GM12864 (cell line): ENCODE measurements at regions not wholly inside any gene's neighbourhood (a gene's known extent, or its start where the extent isn't known, plus 50 kb on each side); places are given as distances from the start of the nearest gene placed in this dataset.

Experiments used
- DNase-seq: peaks from one replicate; pipeline ENCODE4 v3.0.0-alpha.2; 2011; ENCODE audit warnings: low read depth
- H3K4me3 ChIP-seq: 2 replicates; pipeline ENCODE4 v1.5.1; 2011; ENCODE audit warnings: mild to moderate bottlenecking, low read depth, low read length, control low read depth
- TF ChIP-seq, protein P1 (sequence below): IDR thresholded peaks from 2 replicates; pipeline ENCODE4 v1.5.1; 2011; ENCODE audit warnings: low read depth, mild to moderate bottlenecking, moderate library complexity, low read length, control low read depth, inconsistent platforms; ENCODE audit errors: missing control alignments

DNA sequence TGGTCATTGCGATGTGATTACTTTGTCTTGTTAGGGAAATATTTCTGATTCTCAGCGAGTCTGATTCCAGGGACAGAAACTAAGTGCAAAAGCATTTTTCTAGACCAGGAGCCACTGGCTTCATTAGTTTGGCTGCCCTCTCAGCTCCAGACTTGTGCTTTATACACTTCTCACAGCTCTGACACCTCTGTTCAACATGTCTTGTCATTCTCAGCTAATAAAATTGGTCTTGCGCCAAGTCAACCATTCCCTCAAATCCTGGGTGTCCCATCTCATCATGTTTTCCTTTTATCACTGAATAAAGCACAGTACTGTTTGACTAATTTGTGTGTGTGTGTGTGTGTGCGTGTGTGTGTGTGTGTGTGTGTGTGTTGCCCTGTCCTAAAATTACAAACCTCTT is 215.5 kb upstream of the EPHA4 start:
- no peak for DNase-seq
- H3K4me3 ChIP-seq: no peak overlapping the region
- TF ChIP-seq, protein P1, sequence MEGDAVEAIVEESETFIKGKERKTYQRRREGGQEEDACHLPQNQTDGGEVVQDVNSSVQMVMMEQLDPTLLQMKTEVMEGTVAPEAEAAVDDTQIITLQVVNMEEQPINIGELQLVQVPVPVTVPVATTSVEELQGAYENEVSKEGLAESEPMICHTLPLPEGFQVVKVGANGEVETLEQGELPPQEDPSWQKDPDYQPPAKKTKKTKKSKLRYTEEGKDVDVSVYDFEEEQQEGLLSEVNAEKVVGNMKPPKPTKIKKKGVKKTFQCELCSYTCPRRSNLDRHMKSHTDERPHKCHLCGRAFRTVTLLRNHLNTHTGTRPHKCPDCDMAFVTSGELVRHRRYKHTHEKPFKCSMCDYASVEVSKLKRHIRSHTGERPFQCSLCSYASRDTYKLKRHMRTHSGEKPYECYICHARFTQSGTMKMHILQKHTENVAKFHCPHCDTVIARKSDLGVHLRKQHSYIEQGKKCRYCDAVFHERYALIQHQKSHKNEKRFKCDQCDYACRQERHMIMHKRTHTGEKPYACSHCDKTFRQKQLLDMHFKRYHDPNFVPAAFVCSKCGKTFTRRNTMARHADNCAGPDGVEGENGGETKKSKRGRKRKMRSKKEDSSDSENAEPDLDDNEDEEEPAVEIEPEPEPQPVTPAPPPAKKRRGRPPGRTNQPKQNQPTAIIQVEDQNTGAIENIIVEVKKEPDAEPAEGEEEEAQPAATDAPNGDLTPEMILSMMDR: no peak

DNA sequence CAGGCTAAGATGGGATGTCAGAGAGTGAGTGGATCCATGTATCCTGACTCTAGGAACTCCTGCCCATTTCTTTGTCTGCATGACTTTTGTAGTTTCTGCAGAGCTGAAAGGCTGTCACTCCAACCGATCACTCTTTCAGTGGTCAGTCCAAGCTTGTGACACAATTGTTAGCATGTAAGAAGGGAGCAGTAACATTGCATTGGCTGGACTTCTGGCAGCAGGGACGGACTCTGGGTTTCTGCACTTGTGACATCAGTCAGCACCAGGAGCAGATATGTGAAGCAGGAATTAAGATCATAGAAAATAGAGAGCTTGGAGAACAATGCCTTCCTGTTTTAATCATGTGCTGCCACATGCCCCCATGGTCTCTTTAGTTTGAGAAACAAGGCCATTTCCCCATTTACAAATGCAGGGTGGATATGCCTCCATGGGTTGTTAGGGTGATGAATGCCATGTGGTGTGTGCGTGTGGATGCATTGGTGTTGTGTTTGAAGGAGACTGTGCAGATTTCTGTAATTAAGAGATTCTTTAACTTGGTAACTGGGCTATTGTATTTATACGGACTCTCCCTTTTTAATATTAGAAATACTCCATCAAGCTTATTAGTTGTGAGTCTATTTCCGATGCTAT is 214.3 kb upstream of the EPHA4 start:
- H3K4me3 ChIP-seq: no peak overlapping the region
- no peak for DNase-seq
- TF ChIP-seq, protein P1: no peak

DNA sequence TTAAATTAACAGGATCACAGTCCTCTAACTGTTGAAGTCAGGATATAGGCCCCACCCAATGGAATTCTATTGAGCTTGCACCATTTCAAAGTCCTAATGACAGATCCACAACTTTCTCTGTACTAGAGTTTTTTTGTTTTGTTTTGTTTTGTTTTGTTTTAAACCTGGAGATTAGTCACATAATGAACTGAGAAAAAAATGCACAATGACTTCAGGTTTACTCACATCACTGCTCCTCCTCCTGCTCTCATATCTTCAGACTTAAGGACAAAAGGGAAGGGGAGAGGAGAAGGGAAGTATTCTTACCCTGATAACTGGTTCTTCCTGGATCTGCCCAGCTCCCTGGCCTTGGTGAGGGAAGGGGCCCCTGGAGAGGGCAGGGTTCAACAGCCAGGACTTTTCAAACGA is 208.2 kb upstream of the EPHA4 start:
- no peak for DNase-seq
- H3K4me3 ChIP-seq: no peak overlapping the region
- TF ChIP-seq, protein P1: no peak

DNA sequence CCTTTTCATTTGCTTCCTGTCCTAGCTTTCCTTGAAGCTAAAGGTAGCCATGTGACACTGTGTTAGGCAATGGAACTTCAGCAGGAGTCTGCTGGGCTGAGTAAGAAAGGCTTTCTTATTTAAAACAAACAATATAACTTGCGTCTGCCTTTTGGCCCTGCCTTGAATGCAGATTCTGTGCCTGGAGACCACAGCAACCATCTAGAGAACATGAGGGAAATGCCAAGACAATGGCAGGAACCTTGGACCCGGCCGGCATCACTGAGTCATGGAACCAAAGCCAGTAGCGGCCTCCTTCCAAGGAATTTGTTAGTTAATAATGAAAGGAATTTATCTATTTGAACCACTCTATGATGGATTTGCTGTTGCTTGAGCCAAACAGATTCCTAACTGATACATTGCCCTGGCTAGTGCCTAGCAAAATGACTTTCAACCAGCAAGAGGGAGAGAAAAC is 207.5 kb upstream of the EPHA4 start:
- TF ChIP-seq, protein P1: no peak
- H3K4me3 ChIP-seq: no peak overlapping the region
- DNase-seq: no peak

DNA sequence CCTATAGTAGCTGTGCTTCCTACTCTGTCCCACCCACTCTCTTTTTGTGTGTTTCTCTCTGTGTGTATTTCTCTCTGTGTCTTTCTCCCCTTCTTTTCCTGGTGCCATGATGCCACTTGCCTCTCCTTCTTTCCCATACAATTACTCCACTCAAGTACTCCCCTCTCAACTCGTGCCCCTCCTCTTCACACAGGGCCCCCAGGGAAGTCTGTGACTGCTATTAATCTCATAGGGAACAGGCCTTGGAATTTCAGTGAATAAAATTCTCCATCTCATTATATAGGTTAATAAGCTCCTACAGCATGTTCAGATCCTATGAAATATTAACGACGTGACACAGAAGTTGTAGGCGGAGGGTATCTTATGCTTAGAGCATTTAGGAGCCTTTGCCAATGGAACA is 205.9 kb upstream of the EPHA4 start:
- TF ChIP-seq, protein P1: no peak
- DNase-seq: no peak
- no peak overlapping the region for H3K4me3 ChIP-seq

DNA sequence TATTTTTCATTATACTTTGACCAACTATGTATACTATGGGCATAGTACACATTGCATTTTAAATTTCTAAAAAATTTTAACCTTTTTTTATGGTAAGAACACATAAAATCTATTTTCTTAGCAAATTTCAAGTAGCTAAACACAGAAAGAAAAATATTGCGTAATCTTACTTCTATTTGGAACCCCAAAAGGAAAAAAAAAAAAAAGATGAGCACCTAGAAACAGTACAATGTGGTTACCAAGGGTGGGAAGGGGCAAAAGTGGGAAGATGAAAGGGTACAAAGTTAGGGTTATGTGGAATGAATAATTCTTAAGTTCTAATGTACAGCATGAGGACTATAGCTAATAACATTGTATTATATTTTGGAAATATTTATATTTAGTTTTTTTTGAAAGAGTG is 205.0 kb upstream of the EPHA4 start:
- TF ChIP-seq, protein P1: no peak
- no peak for DNase-seq
- H3K4me3 ChIP-seq: no peak overlapping the region

DNA sequence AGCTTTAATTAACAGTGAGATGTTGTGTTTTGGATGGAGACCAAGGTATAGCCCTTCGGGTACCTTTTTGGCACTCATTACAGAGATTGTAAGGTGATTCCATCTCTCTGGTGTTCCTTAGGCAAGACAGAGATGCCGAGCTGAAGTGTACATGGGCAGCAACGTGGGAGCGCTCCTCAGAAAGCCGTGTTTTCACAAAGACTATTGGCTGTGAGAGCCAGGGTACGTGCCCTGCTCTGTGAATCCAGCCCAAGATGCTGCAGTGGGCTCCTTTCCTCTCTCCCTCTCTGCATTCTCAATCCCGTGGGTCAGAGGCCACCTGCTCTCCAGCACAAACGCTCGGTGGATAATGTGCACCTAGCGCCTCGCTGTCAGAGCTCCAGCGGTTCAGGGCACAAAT is 203.0 kb upstream of the EPHA4 start:
- no peak overlapping the region for H3K4me3 ChIP-seq
- no peak for DNase-seq
- TF ChIP-seq, protein P1: no peak
